Stimulated activated CD4-positive, alpha-beta T cell treated with anti-CD3 and anti-CD28 coated beads, Interleukin-2, amount 100 ng/mL, for 24 hours (primary cell): ENCODE measurements at regions not wholly inside any gene's neighbourhood (a gene's known extent, or its start where the extent isn't known, plus 50 kb on each side); places are given as distances from the start of the nearest gene placed in this dataset.
"Not testable (repeated sequence)": the region's sequence is repeated elsewhere in the genome, so short reads cannot be mapped to it uniquely, and the experiment has no call there.

Experiments used
- DNase-seq, 2 donors: peaks; one replicate each; pipeline ENCODE4 v3.0.0-alpha.2; 2020

- no peak for DNase-seq
Observed at GRCh38 chr5:124045412-124045811, 533.4 kb downstream of the CSNK1G3 start.

GRCh38 chr5:124044613-124045012, 532.6 kb downstream of the CSNK1G3 start:
- DNase-seq: no peak

GRCh38 chr5:124043456-124043855, 531.5 kb downstream of the CSNK1G3 start:
- DNase-seq: no peak

GRCh38 chr5:124040799-124041198, 528.8 kb downstream of the CSNK1G3 start:
- no peak for DNase-seq

GRCh38 chr5:124039410-124039809, 527.4 kb downstream of the CSNK1G3 start:
- no peak for DNase-seq

- DNase-seq: no peak
Observed at GRCh38 chr5:124036786-124037185, 524.8 kb downstream of the CSNK1G3 start.

GRCh38 chr5:124034963-124035362, 523.0 kb downstream of the CSNK1G3 start:
- no peak for DNase-seq

- DNase-seq: no peak
Observed at GRCh38 chr5:124034083-124034700, 522.2 kb downstream of the CSNK1G3 start.

- no peak for DNase-seq
Observed at GRCh38 chr5:124030043-124030491, 518.1 kb downstream of the CSNK1G3 start.

- no peak for DNase-seq
Observed at GRCh38 chr5:124027441-124027840, 515.5 kb downstream of the CSNK1G3 start.

- DNase-seq: no peak
Observed at GRCh38 chr5:124025306-124025845, 513.4 kb downstream of the CSNK1G3 start.

GRCh38 chr5:124022966-124023365, 511.0 kb downstream of the CSNK1G3 start:
- DNase-seq: no peak

GRCh38 chr5:124021776-124022175, 509.8 kb downstream of the CSNK1G3 start:
- no peak for DNase-seq

GRCh38 chr5:124021066-124021641, 509.2 kb downstream of the CSNK1G3 start:
- DNase-seq: no peak

GRCh38 chr5:124017321-124017720, 505.3 kb downstream of the CSNK1G3 start:
- not testable (repeated sequence) for DNase-seq

- DNase-seq: no peak
Observed at GRCh38 chr5:124007675-124008398, 495.9 kb downstream of the CSNK1G3 start.

GRCh38 chr5:124001036-124001615, 489.1 kb downstream of the CSNK1G3 start:
- DNase-seq: no peak

GRCh38 chr5:124000538-124000937, 488.6 kb downstream of the CSNK1G3 start:
- no peak for DNase-seq

GRCh38 chr5:123997462-123998215, 485.7 kb downstream of the CSNK1G3 start:
- DNase-seq: no peak

- no peak for DNase-seq
Observed at GRCh38 chr5:123997064-123997461, 485.1 kb downstream of the CSNK1G3 start.

- no peak for DNase-seq
Observed at GRCh38 chr5:123992641-123993040, 480.7 kb downstream of the CSNK1G3 start.

- no peak for DNase-seq
Observed at GRCh38 chr5:123987956-123988355, 476.0 kb downstream of the CSNK1G3 start.
